ENCODE measurements at regions not wholly inside any gene's neighbourhood (a gene's known extent, or its start where the extent isn't known, plus 50 kb on each side); places are given as distances from the start of the nearest gene placed in this dataset.

- TF ChIP-seq CTCF (IDR thresholded peaks at IDR 0.05) (no peak), POLR2A (IDR thresholded peaks at IDR 0.05) (no peak)
Measured at GRCh38 chr3:5560199-5560598, 372.7 kb downstream of the EDEM1 start.
